ENCODE measurements at regions not wholly inside any gene's neighbourhood (a gene's known extent, or its start where the extent isn't known, plus 50 kb on each side); places are given as distances from the start of the nearest gene placed in this dataset.

DNA sequence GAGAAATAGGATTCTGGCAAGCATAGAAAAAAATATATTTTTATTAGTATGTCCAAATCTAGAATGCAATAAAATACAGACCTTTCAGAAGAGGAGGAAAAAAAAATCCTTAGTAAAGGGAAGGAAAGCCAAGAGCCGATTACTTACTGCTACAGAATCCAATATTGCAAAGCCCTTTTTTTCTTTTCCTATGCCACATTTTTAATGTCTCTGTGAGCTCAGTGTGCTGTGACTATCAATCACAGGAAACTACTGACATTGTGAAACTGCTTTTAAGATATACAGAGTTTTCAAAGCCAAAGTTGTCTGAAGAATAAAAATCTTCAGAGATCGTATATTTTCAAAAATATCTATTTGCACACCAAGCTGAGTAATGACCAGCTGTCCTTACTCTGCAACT, 120.4 kb downstream of the CHD9NB start:
- TF ChIP-seq CTCF (conservative IDR thresholded peaks at IDR 0.05) (no peak), ZFX (IDR thresholded peaks at IDR 0.05) (no peak)

Measured in C4-2B (cell line).